Kidney epithelial cell (primary cell): ENCODE measurements at regions not wholly inside any gene's neighbourhood (a gene's known extent, or its start where the extent isn't known, plus 50 kb on each side); places are given as distances from the start of the nearest gene placed in this dataset.

Experiments used
- DNase-seq: peaks from one replicate; pipeline ENCODE4 v3.0.0-alpha.2; 2010; ENCODE audit warnings: low read depth
- H3K27me3 ChIP-seq: 2 replicates; pipeline ENCODE4 v1.6.0; 2011; ENCODE audit warnings: low read length; ENCODE audit not compliant: control insufficient read depth, insufficient read depth
- H3K36me3 ChIP-seq: 2 replicates; pipeline ENCODE4 v1.5.1; 2011; ENCODE audit warnings: low read length; ENCODE audit not compliant: control insufficient read depth, insufficient read depth
- H3K4me3 ChIP-seq: 2 replicates; pipeline ENCODE4 v1.5.1; 2011; ENCODE audit warnings: low read depth, mild to moderate bottlenecking, control low read depth, low read length
- TF ChIP-seq, protein P1 (sequence below): IDR thresholded peaks from 2 replicates; pipeline ENCODE4 v1.5.1; 2011; ENCODE audit warnings: mild to moderate bottlenecking, moderate library complexity, low read length, control low read depth, inconsistent platforms; ENCODE audit not compliant: insufficient read depth, poor library complexity, severe bottlenecking

DNA sequence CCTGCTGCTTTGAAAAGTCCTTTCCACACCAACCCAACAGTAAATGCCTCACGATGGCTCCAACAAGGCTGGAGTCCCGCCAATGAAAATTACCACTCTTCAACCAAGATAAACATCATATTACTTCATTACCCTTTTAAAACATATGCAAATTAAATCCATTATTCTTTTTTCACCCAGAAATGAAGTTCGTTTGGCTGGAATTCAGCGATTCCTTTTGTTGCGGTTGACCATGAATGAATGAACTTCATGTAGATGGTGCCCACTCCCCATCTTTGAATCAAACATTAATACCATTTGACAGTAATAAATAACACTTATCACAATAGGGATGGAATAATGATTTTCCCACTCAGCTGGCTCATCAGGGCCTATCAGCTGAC is 211.5 kb upstream of the TOX3 start:
- H3K4me3 ChIP-seq, result no peak overlapping the region
- DNase-seq, result no peak
- H3K27me3 ChIP-seq, result no peaks in the 10 kb centered on the region
- H3K36me3 ChIP-seq, result no peaks in the 10 kb centered on the region
- TF ChIP-seq, protein P1, sequence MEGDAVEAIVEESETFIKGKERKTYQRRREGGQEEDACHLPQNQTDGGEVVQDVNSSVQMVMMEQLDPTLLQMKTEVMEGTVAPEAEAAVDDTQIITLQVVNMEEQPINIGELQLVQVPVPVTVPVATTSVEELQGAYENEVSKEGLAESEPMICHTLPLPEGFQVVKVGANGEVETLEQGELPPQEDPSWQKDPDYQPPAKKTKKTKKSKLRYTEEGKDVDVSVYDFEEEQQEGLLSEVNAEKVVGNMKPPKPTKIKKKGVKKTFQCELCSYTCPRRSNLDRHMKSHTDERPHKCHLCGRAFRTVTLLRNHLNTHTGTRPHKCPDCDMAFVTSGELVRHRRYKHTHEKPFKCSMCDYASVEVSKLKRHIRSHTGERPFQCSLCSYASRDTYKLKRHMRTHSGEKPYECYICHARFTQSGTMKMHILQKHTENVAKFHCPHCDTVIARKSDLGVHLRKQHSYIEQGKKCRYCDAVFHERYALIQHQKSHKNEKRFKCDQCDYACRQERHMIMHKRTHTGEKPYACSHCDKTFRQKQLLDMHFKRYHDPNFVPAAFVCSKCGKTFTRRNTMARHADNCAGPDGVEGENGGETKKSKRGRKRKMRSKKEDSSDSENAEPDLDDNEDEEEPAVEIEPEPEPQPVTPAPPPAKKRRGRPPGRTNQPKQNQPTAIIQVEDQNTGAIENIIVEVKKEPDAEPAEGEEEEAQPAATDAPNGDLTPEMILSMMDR, result no peak

GRCh38 chr16:52757746-52758472 is 211.0 kb upstream of the TOX3 start:
- DNase-seq, result no peak
- TF ChIP-seq, protein P1, result no peak
- no peaks in the 10 kb centered on the region for H3K36me3 ChIP-seq
- H3K4me3 ChIP-seq, result no peak overlapping the region
- no peaks in the 10 kb centered on the region for H3K27me3 ChIP-seq

GRCh38 chr16:52756812-52757517 is 210.0 kb upstream of the TOX3 start:
- TF ChIP-seq, protein P1, result no peak
- H3K36me3 ChIP-seq, result no peaks in the 10 kb centered on the region
- no peak for DNase-seq
- H3K4me3 ChIP-seq, result no peak overlapping the region
- no peaks in the 10 kb centered on the region for H3K27me3 ChIP-seq

- DNase-seq, result no peak
- H3K4me3 ChIP-seq, result no peak overlapping the region
- no peaks in the 10 kb centered on the region for H3K27me3 ChIP-seq
- TF ChIP-seq, protein P1, result no peak
- H3K36me3 ChIP-seq, result no peaks in the 10 kb centered on the region
These were observed 208.5 kb upstream of the TOX3 start for GRCh38 chr16:52755396-52755795.

DNA sequence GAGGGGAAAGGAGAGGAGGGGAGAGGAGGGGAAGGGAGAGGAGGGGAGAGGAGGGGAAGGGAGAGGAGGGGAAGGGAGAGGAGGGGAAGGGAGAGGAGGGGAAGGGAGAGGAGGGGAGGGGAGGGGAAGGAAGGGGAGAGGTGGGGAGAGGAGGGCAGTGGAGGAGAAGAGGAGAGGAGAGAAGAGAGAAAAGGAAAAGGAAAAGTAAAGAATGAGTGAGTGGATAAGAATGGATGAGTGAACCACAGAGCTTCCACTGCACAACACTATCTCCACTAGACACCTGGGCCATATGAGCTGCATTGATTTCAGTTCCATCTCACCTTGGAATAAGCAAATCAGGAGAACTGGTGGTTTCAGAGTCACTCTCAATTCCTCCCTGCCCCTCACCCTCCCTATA is 204.1 kb upstream of the TOX3 start:
- no peak for DNase-seq
- Histone ChIP-seq H3K4me3 (no peak overlapping the region), H3K36me3 (no peaks in the 10 kb centered on the region), H3K27me3 (no peaks in the 10 kb centered on the region)
- TF ChIP-seq, protein P1, result no peak

- Histone ChIP-seq H3K4me3 (no peak overlapping the region), H3K27me3 (no peaks in the 10 kb centered on the region), H3K36me3 (no peaks in the 10 kb centered on the region)
- no peak for DNase-seq
- TF ChIP-seq, protein P1, result no peak
These were observed 201.8 kb upstream of the TOX3 start for GRCh38 chr16:52748741-52749140.
